H1 (cell line): ENCODE measurements at regions not wholly inside any gene's neighbourhood (a gene's known extent, or its start where the extent isn't known, plus 50 kb on each side); places are given as distances from the start of the nearest gene placed in this dataset.

Experiments used
- CTCF ChIA-PET: fragments of 300-600 bp; sonication (Branson Sonifier 250); formaldehyde crosslinking; loops from one replicate; lab custom pipeline; 2021; ENCODE audit not compliant: partially characterized antibody; lab: Charles Lee
- POLR2A ChIA-PET: fragments of 300-600 bp; sonication (Branson Sonifier 250); formaldehyde crosslinking; loops from one replicate; lab custom pipeline; 2021; ENCODE audit warnings: inconsistent platforms; ENCODE audit not compliant: partially characterized antibody; lab: Charles Lee
- DNase-seq, 2 experiments: peaks; one replicate each; pipeline versions ENCODE4 v3.0.0 to v3.0.0-alpha.2; 2010 to 2022; ENCODE audit warnings: low spot score in 2 of 2, low read depth in 1 of 2, mixed read lengths in 1 of 2
- FAIRE-seq: peaks from 2 replicates; lab custom pipeline; 2011; peaks lifted over from hg19 to GRCh38; lab: Jason Lieb, UNC
- H2AFZ ChIP-seq: 2 replicates; pipeline ENCODE4 v1.8.1; 2012; ENCODE audit warnings: low read length, inconsistent platforms
- H2AK5ac ChIP-seq: 2 replicates; pipeline ENCODE4 v1.6.1; 2013; ENCODE audit warnings: low read depth, low read length
- H2BK120ac ChIP-seq: replicated peaks from 2 replicates; pipeline ENCODE3; 2013; ENCODE audit warnings: low read depth, low read length, inconsistent platforms
- H2BK12ac ChIP-seq: 2 replicates; pipeline ENCODE4 v1.6.1; 2013; ENCODE audit warnings: low read depth, low read length
- H2BK15ac ChIP-seq: 2 replicates; pipeline ENCODE4 v1.6.1; 2013; ENCODE audit warnings: low read length
- H2BK20ac ChIP-seq: 2 replicates; pipeline ENCODE4 v1.6.1; 2013; ENCODE audit warnings: low read length
- H2BK5ac ChIP-seq: 2 replicates; pipeline ENCODE4 v1.6.1; 2013; ENCODE audit warnings: low read depth, low read length
- H3K14ac ChIP-seq: 2 replicates; pipeline ENCODE4 v1.6.1; 2013; ENCODE audit warnings: inconsistent platforms; ENCODE audit not compliant: insufficient read length
- H3K18ac ChIP-seq: 2 replicates; pipeline ENCODE4 v1.6.1; 2013; ENCODE audit warnings: low read length; ENCODE audit errors: extremely low read depth
- H3K23ac ChIP-seq: 2 replicates; pipeline ENCODE4 v1.6.1; 2013; ENCODE audit warnings: inconsistent platforms; ENCODE audit not compliant: insufficient read length
- H3K23me2 ChIP-seq: 2 replicates; pipeline ENCODE4 v1.6.1; 2013; ENCODE audit warnings: low read depth, low read length
- H3K27ac ChIP-seq: 2 replicates; pipeline ENCODE4 v1.6.1; 2011; ENCODE audit warnings: low read depth, low read length, inconsistent platforms
- H3K27me3 ChIP-seq, 4 experiments: replicated peaks in 1 of 4; 1 replicate in 1 of 4; 2 replicates in 3 of 4; pipeline versions ENCODE4 v1.6.1 to v1.8.1; 2011 to 2013; ENCODE audit warnings: low read length in 3 of 4, mild to moderate bottlenecking in 3 of 4, inconsistent platforms in 2 of 4, mixed read lengths in 2 of 4, moderate library complexity in 1 of 4; ENCODE audit not compliant: control insufficient read depth in 3 of 4, insufficient read depth in 3 of 4; ENCODE audit errors: extremely low read depth in 1 of 4
- H3K36me3 ChIP-seq, 4 experiments: 2 replicates each; pipeline versions ENCODE4 v1.6.1 to v1.8.1; 2011 to 2013; ENCODE audit warnings: mild to moderate bottlenecking in 4 of 4, low read length in 3 of 4, moderate library complexity in 2 of 4, control low read depth in 1 of 4, inconsistent platforms in 1 of 4; ENCODE audit not compliant: insufficient read depth in 4 of 4, control insufficient read depth in 2 of 4
- H3K4ac ChIP-seq: replicated peaks from 2 replicates; pipeline ENCODE3; 2013; ENCODE audit warnings: low read length, low read depth, mixed read lengths, inconsistent platforms; ENCODE audit not compliant: insufficient read length
- H3K4me1 ChIP-seq, 4 experiments: replicated peaks in 1 of 4; 1 replicate in 1 of 4; 2 replicates in 3 of 4; pipeline versions ENCODE4 v1.6.1 to v1.8.1; 2011 to 2013; ENCODE audit warnings: low read length in 3 of 4, inconsistent platforms in 2 of 4, mixed read lengths in 1 of 4; ENCODE audit not compliant: insufficient read depth in 4 of 4, control insufficient read depth in 3 of 4
- H3K4me2 ChIP-seq, 2 experiments: 2 replicates each; pipeline versions ENCODE4 v1.6.1 to v1.8.1; 2011 to 2013; ENCODE audit warnings: low read depth in 2 of 2, low read length in 2 of 2, control low read depth in 1 of 2, inconsistent platforms in 1 of 2, mild to moderate bottlenecking in 1 of 2; ENCODE audit not compliant: insufficient read depth in 1 of 2
- H3K4me3 ChIP-seq, 4 experiments: fragments of 200-600, 300-600 bp in 1 of 4; sonication (generic), shearing (Covaris generic), sonication (Bioruptor Twin) in 1 of 4; 2 replicates each; pipeline versions ENCODE4 v1.5.1 to v1.8.1; 2011 to 2016; ENCODE audit warnings: low read length in 4 of 4, low read depth in 3 of 4, control low read depth in 2 of 4, inconsistent platforms in 2 of 4, mild to moderate bottlenecking in 2 of 4, mixed read lengths in 1 of 4, moderate library complexity in 1 of 4; ENCODE audit not compliant: insufficient read depth in 2 of 4; ENCODE audit errors: extremely low read depth in 1 of 4
- H3K56ac ChIP-seq: replicated peaks from 2 replicates; pipeline ENCODE3; 2013; ENCODE audit warnings: low read depth, mild to moderate bottlenecking, mixed read lengths, low read length, inconsistent platforms; ENCODE audit not compliant: insufficient read length
- H3K79me1 ChIP-seq: 2 replicates; pipeline ENCODE4 v1.6.1; 2013; ENCODE audit warnings: low read depth, low read length, control low read depth
- H3K79me2 ChIP-seq, 2 experiments: 2 replicates each; pipeline versions ENCODE4 v1.6.1 to v1.8.1; 2012 to 2013; ENCODE audit warnings: low read length in 2 of 2, mild to moderate bottlenecking in 2 of 2, inconsistent platforms in 1 of 2; ENCODE audit not compliant: insufficient read depth in 2 of 2, control insufficient read depth in 1 of 2
- H3K9ac ChIP-seq, 4 experiments: replicated peaks in 1 of 4; 1 replicate in 1 of 4; 2 replicates in 3 of 4; pipeline versions ENCODE4 v1.6.1 to v1.8.1; 2011 to 2013; ENCODE audit warnings: low read depth in 3 of 4, low read length in 3 of 4, control low read depth in 2 of 4, mild to moderate bottlenecking in 2 of 4, moderate library complexity in 2 of 4, inconsistent platforms in 1 of 4; ENCODE audit errors: extremely low read depth in 1 of 4
- H3K9me3 ChIP-seq, 2 experiments: 2 replicates each; pipeline versions ENCODE4 v1.6.1 to v1.8.1; 2012 to 2013; ENCODE audit warnings: mild to moderate bottlenecking in 2 of 2, moderate library complexity in 2 of 2, control low read depth in 1 of 2, inconsistent platforms in 1 of 2, low read depth in 1 of 2, low read length in 1 of 2, mixed read lengths in 1 of 2; ENCODE audit not compliant: insufficient read depth in 2 of 2
- H4K20me1 ChIP-seq, 2 experiments: replicated peaks in 1 of 2; 2 replicates each; pipeline versions ENCODE3 to v1.8.1; 2011 to 2013; ENCODE audit warnings: inconsistent platforms in 2 of 2, low read length in 2 of 2, mild to moderate bottlenecking in 1 of 2; ENCODE audit not compliant: insufficient read depth in 2 of 2, control insufficient read depth in 1 of 2
- H4K5ac ChIP-seq: 2 replicates; pipeline ENCODE4 v1.6.1; 2013; ENCODE audit warnings: low read length, low read depth, mixed read lengths, inconsistent platforms; ENCODE audit not compliant: insufficient read length
- H4K8ac ChIP-seq: 2 replicates; pipeline ENCODE4 v1.8.0; 2013; ENCODE audit warnings: mild to moderate bottlenecking, moderate library complexity, low read length, inconsistent platforms; ENCODE audit not compliant: insufficient read depth; ENCODE audit errors: extremely low read depth
- H4K91ac ChIP-seq: replicated peaks from 2 replicates; pipeline ENCODE3; 2013; ENCODE audit warnings: low read length, mixed read lengths, inconsistent platforms; ENCODE audit not compliant: insufficient read length
- ATF2 ChIP-seq: IDR thresholded peaks from 2 replicates; pipeline ENCODE4 v1.6.1; 2012; ENCODE audit warnings: low read length, inconsistent platforms
- CBX5 ChIP-seq: fragments of 300-800, 300-1000 bp; sonication (generic); IDR thresholded peaks from 2 replicates; pipeline ENCODE4 v1.7.1; 2016; ENCODE audit warnings: antibody characterized with exemption, low read length, low read depth
- EZH2 ChIP-seq: fragments of 200-600 bp; sonication (generic); IDR thresholded peaks from 2 replicates; pipeline ENCODE4 v1.7.1; 2012; ENCODE audit warnings: low read depth, mild to moderate bottlenecking, moderate library complexity, low read length, inconsistent platforms; ENCODE audit not compliant: severe bottlenecking
- HDAC6 ChIP-seq: IDR thresholded peaks from one replicate; pipeline ENCODE4 v1.7.1; 2012; ENCODE audit warnings: low read depth, mild to moderate bottlenecking, inconsistent platforms, low read length, moderate library complexity
- MAX ChIP-seq: IDR thresholded peaks from 2 replicates; pipeline ENCODE4 v1.6.1; 2012; ENCODE audit warnings: inconsistent platforms
- PHF8 ChIP-seq: fragments of 200-600 bp; sonication (generic); conservative IDR thresholded peaks from 2 replicates; pipeline ENCODE4 v1.7.1; 2012; ENCODE audit warnings: low read depth, mild to moderate bottlenecking, inconsistent platforms, low read length, moderate library complexity
- POLR2AphosphoS5 ChIP-seq: IDR thresholded peaks from 2 replicates; pipeline ENCODE4 v1.6.1; 2011; ENCODE audit warnings: low read depth, low read length
- POU5F1 ChIP-seq: IDR thresholded peaks from 2 replicates; pipeline ENCODE4 v1.6.1; 2011; ENCODE audit warnings: low read depth, mild to moderate bottlenecking, low read length, moderate library complexity
- RFX5 ChIP-seq: IDR thresholded peaks from 2 replicates; pipeline ENCODE4 v1.6.1; 2011; ENCODE audit warnings: low read depth, low read length, improper control_type of control experiment, borderline replicate concordance
- RXRA ChIP-seq: IDR thresholded peaks from 2 replicates; pipeline ENCODE4 v1.6.1; 2011; ENCODE audit warnings: low read depth, mild to moderate bottlenecking, low read length, moderate library complexity; ENCODE audit not compliant: insufficient read depth
- SIRT6 ChIP-seq: IDR thresholded peaks from one replicate; pipeline ENCODE4 v1.7.1; 2012; ENCODE audit warnings: low read length, inconsistent platforms
- TBP ChIP-seq: IDR thresholded peaks from 2 replicates; pipeline ENCODE4 v1.6.1; 2011; ENCODE audit warnings: low read depth, low read length, improper control_type of control experiment
- TEAD4 ChIP-seq: IDR thresholded peaks from 2 replicates; pipeline ENCODE4 v1.6.1; 2012; ENCODE audit warnings: low read depth, low read length, inconsistent platforms, mixed read lengths
- YY1 ChIP-seq: IDR thresholded peaks from 2 replicates; pipeline ENCODE4 v1.6.1; 2011; ENCODE audit warnings: low read depth, mild to moderate bottlenecking, low read length
- WGBS, 2 experiments: shearing (Covaris generic) in 1 of 2; methylation state at CpG; one replicate each; pipeline versions ENCODE4 v1.1.6 to v1.1.7; 2013 to 2015; ENCODE audit warnings: low lambda C conversion rate in 2 of 2, mixed read lengths in 2 of 2, inconsistent platforms in 1 of 2, low coverage in 1 of 2, missing lambda C conversion rate in 1 of 2; ENCODE audit not compliant: insufficient replicate concordance in 2 of 2, insufficient coverage in 1 of 2, insufficient read length in 1 of 2; ENCODE audit errors: extremely low coverage in 1 of 2, missing lambda C conversion rate in 1 of 2; 5-methylcytosine and 5-hydroxymethylcytosine counted together

- no peak overlapping the region for H3K27ac ChIP-seq
- H3K18ac ChIP-seq: no peak overlapping the region
- CTCF ChIA-PET: interaction anchor here (1.5 kb wide), 1 partner anchor 24 kb away, joined by 3 read pairs; no protein-coding TSS in a partner anchor
- no peak overlapping the region for H3K4me3 ChIP-seq
- H2AFZ ChIP-seq: no peak overlapping the region
- DNase-seq: no peak
- H3K56ac ChIP-seq: no peak overlapping the region
- H3K4me1 ChIP-seq: no peaks in the 10 kb centered on the region
- no peak overlapping the region for H3K4ac ChIP-seq
- H2BK5ac ChIP-seq: no peak overlapping the region
- POLR2A ChIA-PET: no interaction called here
- no peaks in the 10 kb centered on the region for H3K79me2 ChIP-seq
- no peak overlapping the region for H3K9ac ChIP-seq
- H3K27me3 ChIP-seq: peaks cover 0 to 2% (median under 1%) of the 10 kb centered on the region in 4 experiments; a peak in 1 of 7 replicates
- no peaks in the 10 kb centered on the region for H4K20me1 ChIP-seq
- no peak overlapping the region for H2BK20ac ChIP-seq
- H4K91ac ChIP-seq: no peak overlapping the region
- H3K9me3 ChIP-seq: peaks cover 0 to 4% of the 10 kb centered on the region in 2 experiments; a peak in 2 of 4 replicates
- no peaks in the 10 kb centered on the region for H3K79me1 ChIP-seq
- no peak overlapping the region for H3K4me2 ChIP-seq
- H3K14ac ChIP-seq: no peak overlapping the region
- H2BK120ac ChIP-seq: no peak overlapping the region
- FAIRE-seq: no peak
- no peaks in the 10 kb centered on the region for H3K23me2 ChIP-seq
- no peak overlapping the region for H3K23ac ChIP-seq
- no peak overlapping the region for H4K5ac ChIP-seq
- 87% methylated on average over 4 of the region's 4 CpGs; no CpG with 5 or more reads in 1 of the 2 experiments for WGBS, 2 experiments
- H4K8ac ChIP-seq: no peak overlapping the region
- no peak overlapping the region for H2BK15ac ChIP-seq
- no peak overlapping the region for H2AK5ac ChIP-seq
- no peaks in the 10 kb centered on the region for H3K36me3 ChIP-seq
- no peak for TF ChIP-seq TBP
- no peak for TF ChIP-seq TEAD4
- no peak for TF ChIP-seq PHF8
- TF ChIP-seq SIRT6: no peak
- no peak for TF ChIP-seq RFX5
- no peak for TF ChIP-seq EZH2
- no peak for TF ChIP-seq ATF2
- no peak for TF ChIP-seq CBX5
- TF ChIP-seq YY1: no peak
- no peak for TF ChIP-seq HDAC6
- no peak for TF ChIP-seq POLR2AphosphoS5
- TF ChIP-seq RXRA: no peak
- no peak for TF ChIP-seq POU5F1
- no peak for TF ChIP-seq MAX
- TF ChIP-seq, all 59 proteins: peak for 0
- H2BK12ac ChIP-seq: no peak overlapping the region
These were observed 108.5 kb downstream of the VAPA start for GRCh38 chr18:10022365-10022764.
